NCI-H510A treated with DMSO at 0.1 percent for 48 hours (cell line): ENCODE measurements at regions not wholly inside any gene's neighbourhood (a gene's known extent, or its start where the extent isn't known, plus 50 kb on each side); places are given as distances from the start of the nearest gene placed in this dataset.
"Not testable (repeated sequence)": the region's sequence is repeated elsewhere in the genome, so short reads cannot be mapped to it uniquely, and the experiment has no call there.

Source experiments
- DNase-seq: peaks from one replicate; lab custom pipeline; 2025; lab: John Stamatoyannopoulos, UW

- no peak for DNase-seq
Observed at GRCh38 chr11:38721586-38722315, 2123.7 kb upstream of the RAG2 start.

GRCh38 chr11:38718659-38719058 is 2120.6 kb upstream of the RAG2 start:
- DNase-seq, result no peak

- DNase-seq, result no peak
Observed at GRCh38 chr11:38718049-38718448, 2120.0 kb upstream of the RAG2 start.

- no peak for DNase-seq
Observed at GRCh38 chr11:38711110-38711509, 2113.1 kb upstream of the RAG2 start.

GRCh38 chr11:38710262-38710661 is 2112.2 kb upstream of the RAG2 start:
- no peak for DNase-seq

- DNase-seq, result no peak
Observed at GRCh38 chr11:38700111-38700510, 2102.1 kb upstream of the RAG2 start.

GRCh38 chr11:38693306-38693705 is 2095.3 kb upstream of the RAG2 start:
- DNase-seq, result no peak

- DNase-seq, result not testable (repeated sequence)
Observed at GRCh38 chr11:38690211-38690610, 2092.2 kb upstream of the RAG2 start.

GRCh38 chr11:38687008-38687407 is 2089.0 kb upstream of the RAG2 start:
- DNase-seq, result no peak

- no peak for DNase-seq
Observed at GRCh38 chr11:38683484-38683883, 2085.4 kb upstream of the RAG2 start.

GRCh38 chr11:38680746-38681145 is 2082.7 kb upstream of the RAG2 start:
- no peak for DNase-seq

GRCh38 chr11:38680166-38680565 is 2082.1 kb upstream of the RAG2 start:
- no peak for DNase-seq

GRCh38 chr11:38672445-38672844 is 2074.4 kb upstream of the RAG2 start:
- no peak for DNase-seq

GRCh38 chr11:38667359-38667758 is 2069.3 kb upstream of the RAG2 start:
- no peak for DNase-seq

- no peak for DNase-seq
Observed at GRCh38 chr11:38648604-38649003, 2050.6 kb upstream of the RAG2 start.

- no peak for DNase-seq
Observed at GRCh38 chr11:38646382-38646781, 2048.3 kb upstream of the RAG2 start.

GRCh38 chr11:38640854-38641253 is 2042.8 kb upstream of the RAG2 start:
- no peak for DNase-seq

GRCh38 chr11:38612701-38613100 is 2014.7 kb upstream of the RAG2 start:
- DNase-seq, result no peak

GRCh38 chr11:38601371-38601770 is 2003.3 kb upstream of the RAG2 start:
- DNase-seq, result not testable (repeated sequence)

GRCh38 chr11:38598418-38598817 is 2000.4 kb upstream of the RAG2 start:
- no peak for DNase-seq

- DNase-seq, result not testable (repeated sequence)
Observed at GRCh38 chr11:38595359-38596016, 1997.5 kb upstream of the RAG2 start.

GRCh38 chr11:38594895-38595294 is 1996.9 kb upstream of the RAG2 start:
- DNase-seq, result no peak

- no peak for DNase-seq
Observed at GRCh38 chr11:38593649-38594048, 1995.6 kb upstream of the RAG2 start.

GRCh38 chr11:38582756-38583155 is 1984.7 kb upstream of the RAG2 start:
- DNase-seq, result no peak
